ENCODE measurements at regions not wholly inside any gene's neighbourhood (a gene's known extent, or its start where the extent isn't known, plus 50 kb on each side); places are given as distances from the start of the nearest gene placed in this dataset.

DNA sequence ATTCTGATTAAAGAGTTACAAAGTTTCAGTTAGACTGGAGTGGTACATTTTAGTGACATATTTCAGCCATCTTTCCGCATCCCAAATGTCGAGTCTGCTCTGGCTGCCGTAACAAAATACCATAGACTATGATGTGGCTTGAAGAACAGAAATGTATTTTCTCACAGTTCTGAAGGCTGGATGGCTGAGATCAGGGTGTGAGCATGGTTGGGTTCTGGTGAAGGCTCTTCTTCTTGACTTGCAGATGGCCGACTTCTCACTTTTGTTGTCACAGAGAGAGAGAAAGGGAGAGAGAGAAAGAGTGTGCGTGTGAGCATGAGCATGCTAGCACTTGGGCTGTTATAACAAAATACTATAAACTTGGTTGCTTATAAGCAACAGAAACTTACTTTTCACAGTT, 335.4 kb upstream of the RAG2 start:
- TF ChIP-seq, protein P1, sequence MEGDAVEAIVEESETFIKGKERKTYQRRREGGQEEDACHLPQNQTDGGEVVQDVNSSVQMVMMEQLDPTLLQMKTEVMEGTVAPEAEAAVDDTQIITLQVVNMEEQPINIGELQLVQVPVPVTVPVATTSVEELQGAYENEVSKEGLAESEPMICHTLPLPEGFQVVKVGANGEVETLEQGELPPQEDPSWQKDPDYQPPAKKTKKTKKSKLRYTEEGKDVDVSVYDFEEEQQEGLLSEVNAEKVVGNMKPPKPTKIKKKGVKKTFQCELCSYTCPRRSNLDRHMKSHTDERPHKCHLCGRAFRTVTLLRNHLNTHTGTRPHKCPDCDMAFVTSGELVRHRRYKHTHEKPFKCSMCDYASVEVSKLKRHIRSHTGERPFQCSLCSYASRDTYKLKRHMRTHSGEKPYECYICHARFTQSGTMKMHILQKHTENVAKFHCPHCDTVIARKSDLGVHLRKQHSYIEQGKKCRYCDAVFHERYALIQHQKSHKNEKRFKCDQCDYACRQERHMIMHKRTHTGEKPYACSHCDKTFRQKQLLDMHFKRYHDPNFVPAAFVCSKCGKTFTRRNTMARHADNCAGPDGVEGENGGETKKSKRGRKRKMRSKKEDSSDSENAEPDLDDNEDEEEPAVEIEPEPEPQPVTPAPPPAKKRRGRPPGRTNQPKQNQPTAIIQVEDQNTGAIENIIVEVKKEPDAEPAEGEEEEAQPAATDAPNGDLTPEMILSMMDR (IDR thresholded peaks at IDR 0.05) = no peak
- no peak for TF ChIP-seq EP300 (IDR thresholded peaks at IDR 0.05)

All from ovary (tissue), 3 donors.